ENCODE measurements at regions not wholly inside any gene's neighbourhood (a gene's known extent, or its start where the extent isn't known, plus 50 kb on each side); places are given as distances from the start of the nearest gene placed in this dataset.

DNA sequence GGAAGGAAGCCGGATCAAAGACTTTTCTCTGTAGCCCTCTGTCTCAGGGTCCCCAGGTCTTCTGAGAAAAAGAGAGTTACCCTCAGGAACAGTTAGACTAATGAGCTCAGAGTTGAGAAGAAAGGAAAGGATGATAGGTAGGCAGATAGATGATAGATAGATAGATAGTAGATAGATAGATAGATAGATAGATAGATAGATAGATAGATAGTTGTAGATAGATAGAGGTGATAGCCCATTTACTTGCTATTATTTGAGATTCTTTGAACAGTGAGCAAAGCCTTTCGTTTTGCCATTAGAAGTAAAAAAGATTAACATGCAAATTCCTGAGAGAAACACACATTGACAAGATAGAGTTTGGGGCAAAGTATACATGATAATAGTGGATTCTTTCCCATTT lies 86.9 kb upstream of the KIT start:
- H3K4me3 Mint-ChIP-seq, result no peak overlapping the region
- Histone ChIP-seq H3K36me3 (no peaks in the 10 kb centered on the region), H3K4me2 (no peak overlapping the region), H3K4me1 (peaks cover 21% of the 10 kb centered on the region), H3K27me3 (peaks cover 10% of the 10 kb centered on the region), H4K20me1 (ENCODE audit: low read depth) (peaks cover 7% of the 10 kb centered on the region), H3K79me2 (ENCODE audit: low read depth) (no peaks in the 10 kb centered on the region), H3K4me3 (no peak overlapping the region), H3K27ac (no peak overlapping the region), H3K9ac (no peak overlapping the region), H3K9me3 (ENCODE audit: low read depth) (no peaks in the 10 kb centered on the region), H2AFZ (replicated peaks) (no peak overlapping the region), H3F3A (ENCODE audit: low read depth) (peaks cover 4% of the 10 kb centered on the region)
- H3K27me3 Mint-ChIP-seq (ENCODE audit: insufficient read depth, low read depth), result no peaks in the 10 kb centered on the region
- TF ChIP-seq, protein P1, sequence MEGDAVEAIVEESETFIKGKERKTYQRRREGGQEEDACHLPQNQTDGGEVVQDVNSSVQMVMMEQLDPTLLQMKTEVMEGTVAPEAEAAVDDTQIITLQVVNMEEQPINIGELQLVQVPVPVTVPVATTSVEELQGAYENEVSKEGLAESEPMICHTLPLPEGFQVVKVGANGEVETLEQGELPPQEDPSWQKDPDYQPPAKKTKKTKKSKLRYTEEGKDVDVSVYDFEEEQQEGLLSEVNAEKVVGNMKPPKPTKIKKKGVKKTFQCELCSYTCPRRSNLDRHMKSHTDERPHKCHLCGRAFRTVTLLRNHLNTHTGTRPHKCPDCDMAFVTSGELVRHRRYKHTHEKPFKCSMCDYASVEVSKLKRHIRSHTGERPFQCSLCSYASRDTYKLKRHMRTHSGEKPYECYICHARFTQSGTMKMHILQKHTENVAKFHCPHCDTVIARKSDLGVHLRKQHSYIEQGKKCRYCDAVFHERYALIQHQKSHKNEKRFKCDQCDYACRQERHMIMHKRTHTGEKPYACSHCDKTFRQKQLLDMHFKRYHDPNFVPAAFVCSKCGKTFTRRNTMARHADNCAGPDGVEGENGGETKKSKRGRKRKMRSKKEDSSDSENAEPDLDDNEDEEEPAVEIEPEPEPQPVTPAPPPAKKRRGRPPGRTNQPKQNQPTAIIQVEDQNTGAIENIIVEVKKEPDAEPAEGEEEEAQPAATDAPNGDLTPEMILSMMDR (IDR thresholded peaks at IDR 0.05), result no peak
- no peak for DNase-seq (ENCODE audit: low spot score)
- no peaks in the 10 kb centered on the region for H3K9me3 Mint-ChIP-seq
- no peak overlapping the region for H3K27ac Mint-ChIP-seq
- H3K4me1 Mint-ChIP-seq, result peaks cover 28% of the 10 kb centered on the region
- H3K36me3 Mint-ChIP-seq, result no peaks in the 10 kb centered on the region

DNA sequence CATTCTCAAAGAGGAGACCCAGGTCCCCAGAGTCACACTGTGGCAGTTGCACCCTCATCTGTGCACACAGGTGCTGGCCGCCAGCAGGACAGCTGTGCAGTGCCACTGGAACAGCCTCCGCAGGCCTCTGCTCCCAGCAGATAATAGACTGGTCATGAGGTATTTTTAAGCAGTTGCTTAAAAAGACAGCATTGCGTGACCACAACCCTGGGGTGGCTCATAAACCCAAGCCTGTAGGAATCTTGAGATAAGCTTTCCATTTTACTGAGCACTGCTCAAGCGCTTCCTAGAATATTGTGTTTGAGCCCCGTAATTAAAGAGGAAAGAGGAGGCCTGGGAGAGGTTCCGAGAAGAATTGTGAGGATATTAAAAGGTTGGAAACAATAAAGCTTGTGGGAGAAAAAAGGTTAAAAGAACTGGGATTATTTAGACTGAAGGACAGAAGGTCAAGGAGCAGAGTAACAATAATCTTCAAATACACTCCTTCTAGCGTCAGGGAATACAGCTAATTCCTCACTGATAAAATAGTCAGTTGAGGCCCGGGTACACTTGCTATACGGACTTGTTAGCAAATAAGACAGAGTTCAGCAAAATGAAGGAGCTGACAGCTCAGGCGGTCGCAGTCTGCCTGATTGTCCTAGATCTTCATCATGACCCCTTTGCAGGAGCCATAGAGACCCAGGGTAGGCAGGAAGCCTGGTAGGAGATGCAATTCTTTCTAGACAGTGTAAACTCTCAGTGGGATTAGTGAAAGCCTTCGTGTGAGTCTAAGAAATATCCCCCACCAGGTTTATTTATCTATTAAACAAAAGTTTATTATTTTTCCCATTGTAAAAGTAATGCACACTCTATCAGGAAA lies 86.2 kb upstream of the KIT start:
- H3F3A ChIP-seq (ENCODE audit: low read depth), result peaks cover 4% of the 10 kb centered on the region
- no peak overlapping the region for H3K27ac ChIP-seq
- peaks cover 4% of the 10 kb centered on the region for H4K20me1 ChIP-seq (ENCODE audit: low read depth)
- no peaks in the 10 kb centered on the region for H3K36me3 ChIP-seq
- TF ChIP-seq EZH2phosphoT487 (IDR thresholded peaks at IDR 0.05), result no peak
- no peak overlapping the region for H3K4me2 ChIP-seq
- no peak overlapping the region for H3K27ac Mint-ChIP-seq
- H3K79me2 ChIP-seq (ENCODE audit: low read depth), result no peaks in the 10 kb centered on the region
- H3K36me3 Mint-ChIP-seq, result no peaks in the 10 kb centered on the region
- H3K9ac ChIP-seq, result no peak overlapping the region
- H3K9me3 Mint-ChIP-seq, result no peaks in the 10 kb centered on the region
- H3K27me3 Mint-ChIP-seq (ENCODE audit: insufficient read depth, low read depth), result no peaks in the 10 kb centered on the region
- no peak overlapping the region for H3K4me3 ChIP-seq
- H3K4me1 ChIP-seq, result peaks cover 16% of the 10 kb centered on the region
- H3K27me3 ChIP-seq, result peaks cover 10% of the 10 kb centered on the region
- H3K4me1 Mint-ChIP-seq, result peaks cover 22% of the 10 kb centered on the region
- no peak for DNase-seq (ENCODE audit: low spot score)
- no peak overlapping the region for H3K4me3 Mint-ChIP-seq
- H2AFZ ChIP-seq (replicated peaks), result no peak overlapping the region
- H3K9me3 ChIP-seq (ENCODE audit: low read depth), result no peaks in the 10 kb centered on the region

GRCh38 chr4:54572152-54572542 lies 85.6 kb upstream of the KIT start:
- H2AFZ ChIP-seq (replicated peaks), result no peak overlapping the region
- no peak for DNase-seq (ENCODE audit: low spot score)
- H3K79me2 ChIP-seq (ENCODE audit: low read depth), result no peaks in the 10 kb centered on the region
- H3K27ac Mint-ChIP-seq, result no peak overlapping the region
- no peak overlapping the region for H3K4me2 ChIP-seq
- H3K4me1 Mint-ChIP-seq, result peaks cover 18% of the 10 kb centered on the region
- no peak overlapping the region for H3K4me3 Mint-ChIP-seq
- H4K20me1 ChIP-seq (ENCODE audit: low read depth), result no peaks in the 10 kb centered on the region
- H3K36me3 ChIP-seq, result no peaks in the 10 kb centered on the region
- H3K36me3 Mint-ChIP-seq, result no peaks in the 10 kb centered on the region
- TF ChIP-seq, protein P1 (IDR thresholded peaks at IDR 0.05), result no peak
- no peak for TF ChIP-seq EZH2phosphoT487 (IDR thresholded peaks at IDR 0.05)
- TF ChIP-seq EZH2 (IDR thresholded peaks at IDR 0.05), result no peak
- no peaks in the 10 kb centered on the region for H3K27me3 Mint-ChIP-seq (ENCODE audit: insufficient read depth, low read depth)
- H3K4me1 ChIP-seq, result peaks cover 10% of the 10 kb centered on the region
- H3K9ac ChIP-seq, result no peak overlapping the region
- H3K4me3 ChIP-seq, result no peak overlapping the region
- no peaks in the 10 kb centered on the region for H3F3A ChIP-seq (ENCODE audit: low read depth)
- H3K9me3 ChIP-seq (ENCODE audit: low read depth), result no peaks in the 10 kb centered on the region
- H3K27me3 ChIP-seq, result peaks cover 10% of the 10 kb centered on the region
- H3K9me3 Mint-ChIP-seq, result no peaks in the 10 kb centered on the region
- H3K27ac ChIP-seq, result no peak overlapping the region

- Histone ChIP-seq H3K9ac (no peak overlapping the region), H4K20me1 (ENCODE audit: low read depth) (no peaks in the 10 kb centered on the region), H3F3A (ENCODE audit: low read depth) (no peaks in the 10 kb centered on the region), H3K27me3 (peaks cover 7% of the 10 kb centered on the region), H2AFZ (replicated peaks) (no peak overlapping the region), H3K36me3 (no peaks in the 10 kb centered on the region), H3K9me3 (ENCODE audit: low read depth) (no peaks in the 10 kb centered on the region), H3K79me2 (ENCODE audit: low read depth) (no peaks in the 10 kb centered on the region), H3K4me3 (no peak overlapping the region), H3K4me1 (peaks cover 10% of the 10 kb centered on the region), H3K4me2 (no peak overlapping the region), H3K27ac (no peak overlapping the region)
- Mint-ChIP-seq H3K27ac (no peak overlapping the region), H3K9me3 (peaks cover 2% of the 10 kb centered on the region), H3K27me3 (ENCODE audit: insufficient read depth, low read depth) (no peaks in the 10 kb centered on the region), H3K4me3 (no peak overlapping the region), H3K4me1 (peaks cover 18% of the 10 kb centered on the region), H3K36me3 (no peaks in the 10 kb centered on the region)
- DNase-seq (ENCODE audit: low spot score), result no peak
- TF ChIP-seq EZH2 (IDR thresholded peaks at IDR 0.05) (no peak), EZH2phosphoT487 (IDR thresholded peaks at IDR 0.05) (no peak)
- TF ChIP-seq, protein P1 (IDR thresholded peaks at IDR 0.05), result no peak
These were observed 83.3 kb upstream of the KIT start for GRCh38 chr4:54574500-54574899.

Measured in neural progenitor cell (in vitro differentiated cells).